ENCODE measurements at regions not wholly inside any gene's neighbourhood (a gene's known extent, or its start where the extent isn't known, plus 50 kb on each side); places are given as distances from the start of the nearest gene placed in this dataset.

DNA sequence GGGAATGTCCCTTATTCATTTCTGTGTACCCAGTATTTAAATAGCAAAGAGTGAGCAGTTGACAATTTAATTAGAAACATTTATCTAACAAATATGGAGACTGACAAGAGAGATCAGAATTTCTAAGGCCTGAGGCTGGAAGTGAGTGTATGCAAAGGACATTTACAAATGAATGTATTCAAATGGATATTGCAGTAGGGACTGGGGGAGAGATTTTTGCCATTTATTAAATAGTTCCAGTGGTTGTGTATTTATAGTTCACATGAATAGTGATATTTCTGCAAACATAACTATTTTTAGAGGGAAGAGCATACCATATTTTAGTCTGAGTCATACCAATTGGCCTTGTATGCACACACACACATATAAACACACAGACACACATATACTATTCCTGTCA is 592.4 kb downstream of the GLUD2 start:
- no peak for DNase-seq (ENCODE audit: low spot score in 2 of 2)
- intact Hi-C loops (cut with DNase I; ENCODE audit: low total_unique reads): no loop called here
- no peak overlapping the region for H3K4me3 ChIP-seq (ENCODE audit: low read depth, poor library complexity, severe bottlenecking)
- TF ChIP-seq, protein P1, sequence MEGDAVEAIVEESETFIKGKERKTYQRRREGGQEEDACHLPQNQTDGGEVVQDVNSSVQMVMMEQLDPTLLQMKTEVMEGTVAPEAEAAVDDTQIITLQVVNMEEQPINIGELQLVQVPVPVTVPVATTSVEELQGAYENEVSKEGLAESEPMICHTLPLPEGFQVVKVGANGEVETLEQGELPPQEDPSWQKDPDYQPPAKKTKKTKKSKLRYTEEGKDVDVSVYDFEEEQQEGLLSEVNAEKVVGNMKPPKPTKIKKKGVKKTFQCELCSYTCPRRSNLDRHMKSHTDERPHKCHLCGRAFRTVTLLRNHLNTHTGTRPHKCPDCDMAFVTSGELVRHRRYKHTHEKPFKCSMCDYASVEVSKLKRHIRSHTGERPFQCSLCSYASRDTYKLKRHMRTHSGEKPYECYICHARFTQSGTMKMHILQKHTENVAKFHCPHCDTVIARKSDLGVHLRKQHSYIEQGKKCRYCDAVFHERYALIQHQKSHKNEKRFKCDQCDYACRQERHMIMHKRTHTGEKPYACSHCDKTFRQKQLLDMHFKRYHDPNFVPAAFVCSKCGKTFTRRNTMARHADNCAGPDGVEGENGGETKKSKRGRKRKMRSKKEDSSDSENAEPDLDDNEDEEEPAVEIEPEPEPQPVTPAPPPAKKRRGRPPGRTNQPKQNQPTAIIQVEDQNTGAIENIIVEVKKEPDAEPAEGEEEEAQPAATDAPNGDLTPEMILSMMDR (IDR thresholded peaks at IDR 0.05): no peak
- no peak for TF ChIP-seq POLR2A (IDR thresholded peaks at IDR 0.05)

DNA sequence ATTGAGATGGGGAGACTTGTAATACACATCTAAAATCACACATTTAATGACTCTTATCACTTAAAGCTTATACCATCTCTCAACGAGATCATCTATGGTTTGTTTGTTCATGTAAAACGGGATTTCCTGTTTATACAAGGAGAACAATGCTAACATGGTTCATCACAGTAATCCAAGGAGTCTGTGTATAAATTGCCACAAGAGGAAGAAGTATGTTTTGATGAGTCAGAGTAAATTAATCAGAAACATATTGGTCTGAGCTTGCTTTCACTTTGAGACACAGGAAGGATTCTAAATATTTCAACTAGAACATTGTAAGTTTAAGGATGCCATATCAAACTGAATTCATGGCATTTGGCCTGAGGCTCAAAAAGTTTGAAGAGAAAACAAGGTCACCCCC is 594.1 kb downstream of the GLUD2 start:
- intact Hi-C loops (cut with DNase I; ENCODE audit: low total_unique reads): no loop called here
- 3 to 8% methylated on average over 2 of the region's 2 CpGs for WGBS, 2 donors
- DNase-seq (ENCODE audit: low spot score in 2 of 2): no peak
- H3K4me3 ChIP-seq (ENCODE audit: low read depth, poor library complexity, severe bottlenecking): no peak overlapping the region
- TF ChIP-seq POLR2A (IDR thresholded peaks at IDR 0.05): no peak
- TF ChIP-seq, protein P1 (IDR thresholded peaks at IDR 0.05): no peak

DNA sequence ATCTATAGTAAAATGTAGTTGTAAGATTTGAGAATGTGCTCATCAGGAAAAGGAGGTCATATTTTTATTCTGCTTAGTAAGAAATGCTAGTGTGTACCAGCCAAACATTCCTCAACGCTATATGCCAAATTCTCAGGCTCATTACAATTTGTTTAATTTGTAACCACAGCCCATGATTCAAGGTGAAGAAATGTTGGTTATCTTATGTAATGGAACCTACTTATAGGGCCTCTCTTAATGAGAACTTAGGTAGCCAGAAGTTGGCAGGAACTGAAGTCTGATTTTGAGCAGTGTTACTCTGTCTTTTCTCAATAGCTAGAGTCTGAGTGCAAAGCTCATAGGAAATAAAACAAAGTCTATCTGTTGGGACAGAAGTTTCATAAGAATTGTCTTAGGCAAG is 595.0 kb downstream of the GLUD2 start:
- intact Hi-C loops (cut with DNase I; ENCODE audit: low total_unique reads): no loop called here
- TF ChIP-seq POLR2A (IDR thresholded peaks at IDR 0.05): no peak
- TF ChIP-seq, protein P1 (IDR thresholded peaks at IDR 0.05): no peak
- no peak overlapping the region for H3K4me3 ChIP-seq (ENCODE audit: low read depth, poor library complexity, severe bottlenecking)
- WGBS, 2 donors: 40 to 41% methylated on average over 1 of the region's 1 CpG
- DNase-seq (ENCODE audit: low spot score in 2 of 2): no peak

DNA sequence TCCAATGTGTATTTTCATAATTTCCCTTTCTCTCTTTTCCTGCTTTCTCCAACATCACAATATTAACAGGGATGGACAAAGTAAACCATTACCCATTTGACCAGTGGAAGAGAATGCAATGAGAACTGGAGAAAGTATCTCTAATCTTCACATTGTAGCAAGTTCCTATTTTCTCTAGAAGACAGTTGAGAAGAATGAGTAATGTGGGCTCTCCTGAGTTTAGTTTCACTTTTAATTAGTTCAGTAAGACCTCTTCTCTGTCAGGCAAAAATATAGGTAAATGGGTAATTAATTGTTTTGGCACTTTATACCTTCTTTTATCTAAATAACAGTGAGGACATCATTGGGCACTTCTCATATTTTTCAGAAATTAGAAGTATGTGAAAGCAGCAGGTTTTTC is 602.0 kb downstream of the GLUD2 start:
- H3K4me3 ChIP-seq (ENCODE audit: low read depth, poor library complexity, severe bottlenecking): no peak overlapping the region
- TF ChIP-seq POLR2A (IDR thresholded peaks at IDR 0.05): no peak
- TF ChIP-seq, protein P1 (IDR thresholded peaks at IDR 0.05): no peak
- DNase-seq (ENCODE audit: low spot score in 2 of 2): no peak
- intact Hi-C loops (cut with DNase I; ENCODE audit: low total_unique reads): no loop called here

DNA sequence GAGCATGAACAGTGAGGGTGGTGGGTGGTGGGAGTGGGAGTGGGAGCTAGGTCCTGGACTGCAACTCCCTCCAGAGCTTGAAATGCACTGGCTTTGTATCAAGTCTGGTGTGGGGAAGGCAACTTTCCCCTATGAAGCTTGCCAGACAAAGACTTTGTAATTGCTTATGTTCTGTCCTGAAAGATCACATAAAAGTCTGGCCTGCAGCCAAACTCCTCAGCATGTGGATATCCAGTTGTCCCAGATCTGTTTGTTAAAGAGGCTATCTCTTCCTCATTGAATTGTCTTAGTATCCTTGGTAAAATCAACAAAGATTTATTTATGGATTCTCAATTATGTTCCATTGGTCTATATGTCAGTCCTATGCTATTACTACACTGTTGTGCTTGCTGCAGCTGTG is 607.9 kb downstream of the GLUD2 start:
- H3K4me3 ChIP-seq (ENCODE audit: low read depth, poor library complexity, severe bottlenecking): no peak overlapping the region
- DNase-seq (ENCODE audit: low spot score in 2 of 2): no peak
- no peak for TF ChIP-seq POLR2A (IDR thresholded peaks at IDR 0.05)
- TF ChIP-seq, protein P1 (IDR thresholded peaks at IDR 0.05): no peak
- intact Hi-C loops (cut with DNase I; ENCODE audit: low total_unique reads): no loop called here

DNA sequence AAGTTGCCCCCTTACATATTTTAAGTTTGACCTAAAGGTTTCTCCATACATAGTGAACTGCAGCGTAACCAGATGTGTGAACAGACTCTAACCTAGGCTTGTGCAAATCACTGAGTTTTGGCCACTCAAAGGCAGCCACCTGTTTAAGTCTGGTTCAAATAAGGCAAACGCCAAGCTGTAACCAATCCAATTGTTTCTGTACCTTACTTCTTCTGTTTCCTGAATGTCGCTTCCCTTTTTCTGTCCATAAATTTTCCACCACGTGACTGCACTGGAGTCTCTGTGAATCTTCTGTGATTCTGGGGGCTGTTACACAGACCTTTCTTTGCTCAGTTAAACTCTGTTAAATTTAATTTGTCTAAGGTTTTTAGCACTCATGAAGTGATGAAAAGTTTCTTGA is 618.8 kb downstream of the GLUD2 start:
- 54 to 63% methylated on average over 4 of the region's 4 CpGs for WGBS, 2 donors
- no peak overlapping the region for H3K4me3 ChIP-seq (ENCODE audit: low read depth, poor library complexity, severe bottlenecking)
- no peak for DNase-seq (ENCODE audit: low spot score in 2 of 2)
- intact Hi-C loops (cut with DNase I; ENCODE audit: low total_unique reads): no loop called here
- TF ChIP-seq, protein P1 (IDR thresholded peaks at IDR 0.05): no peak
- no peak for TF ChIP-seq POLR2A (IDR thresholded peaks at IDR 0.05)
